Loucy (cell line): ENCODE measurements at regions not wholly inside any gene's neighbourhood (a gene's known extent, or its start where the extent isn't known, plus 50 kb on each side); places are given as distances from the start of the nearest gene placed in this dataset.

Experiments
- EZH2phosphoT487 ChIP-seq: fragments of 200-600 bp; IDR thresholded peaks from 2 replicates; pipeline ENCODE4 v1.6.1; 2018; ENCODE audit warnings: antibody characterized with exemption, mild to moderate bottlenecking, moderate library complexity, borderline replicate concordance
- TF ChIP-seq, protein P1 (sequence below): fragments of 200-600 bp; sonication (generic); conservative IDR thresholded peaks from 2 replicates; pipeline ENCODE4 v1.5.1; 2014; ENCODE audit warnings: mild to moderate bottlenecking, antibody characterized with exemption, low read length

DNA sequence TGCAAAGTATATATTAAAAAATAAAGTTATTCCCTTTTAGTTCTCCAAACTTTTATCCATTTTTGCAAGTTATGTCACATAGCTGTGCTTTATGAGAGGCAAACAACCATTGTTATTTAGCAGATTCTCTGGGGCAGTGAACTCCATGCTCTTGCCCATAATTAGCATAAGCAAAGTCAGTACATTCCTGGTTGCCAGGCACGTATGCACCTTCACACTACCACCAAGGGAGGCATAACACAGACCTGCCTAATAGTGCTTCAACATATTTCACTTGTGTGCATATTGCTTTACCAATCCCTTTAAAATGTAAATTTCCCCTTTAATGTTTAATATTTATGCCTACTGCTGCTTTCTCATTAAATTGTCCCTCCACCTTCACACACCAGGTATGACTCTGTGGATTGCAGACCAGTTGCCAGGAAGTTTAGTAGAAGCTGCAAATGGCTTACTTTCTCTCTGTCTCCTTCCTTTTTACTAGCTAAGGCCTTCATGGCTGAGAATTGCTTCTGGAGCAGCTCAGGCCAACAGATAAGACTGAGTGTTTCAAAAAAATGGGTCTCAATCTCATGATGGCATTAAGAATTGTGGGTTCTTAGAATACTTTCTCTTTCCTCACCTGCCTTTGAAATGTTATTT is 388.2 kb downstream of the PRR16 start:
- TF ChIP-seq, protein P1, sequence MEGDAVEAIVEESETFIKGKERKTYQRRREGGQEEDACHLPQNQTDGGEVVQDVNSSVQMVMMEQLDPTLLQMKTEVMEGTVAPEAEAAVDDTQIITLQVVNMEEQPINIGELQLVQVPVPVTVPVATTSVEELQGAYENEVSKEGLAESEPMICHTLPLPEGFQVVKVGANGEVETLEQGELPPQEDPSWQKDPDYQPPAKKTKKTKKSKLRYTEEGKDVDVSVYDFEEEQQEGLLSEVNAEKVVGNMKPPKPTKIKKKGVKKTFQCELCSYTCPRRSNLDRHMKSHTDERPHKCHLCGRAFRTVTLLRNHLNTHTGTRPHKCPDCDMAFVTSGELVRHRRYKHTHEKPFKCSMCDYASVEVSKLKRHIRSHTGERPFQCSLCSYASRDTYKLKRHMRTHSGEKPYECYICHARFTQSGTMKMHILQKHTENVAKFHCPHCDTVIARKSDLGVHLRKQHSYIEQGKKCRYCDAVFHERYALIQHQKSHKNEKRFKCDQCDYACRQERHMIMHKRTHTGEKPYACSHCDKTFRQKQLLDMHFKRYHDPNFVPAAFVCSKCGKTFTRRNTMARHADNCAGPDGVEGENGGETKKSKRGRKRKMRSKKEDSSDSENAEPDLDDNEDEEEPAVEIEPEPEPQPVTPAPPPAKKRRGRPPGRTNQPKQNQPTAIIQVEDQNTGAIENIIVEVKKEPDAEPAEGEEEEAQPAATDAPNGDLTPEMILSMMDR: no peak
- TF ChIP-seq EZH2phosphoT487: no peak
